22Rv1 (cell line): ENCODE measurements at regions not wholly inside any gene's neighbourhood (a gene's known extent, or its start where the extent isn't known, plus 50 kb on each side); places are given as distances from the start of the nearest gene placed in this dataset.

Experiments used
- H3K27ac ChIP-seq: fragments of 450-650 bp; 2 replicates; pipeline ENCODE4 v1.5.1; 2017
- CTCF ChIP-seq: fragments of 450-650 bp; IDR thresholded peaks from 2 replicates; pipeline ENCODE4 v1.5.1; 2017; ENCODE audit warnings: mild to moderate bottlenecking
- ZFX ChIP-seq: fragments of 450-650 bp; IDR thresholded peaks from 2 replicates; pipeline ENCODE4 v1.6.1; 2017; ENCODE audit warnings: antibody characterized with exemption, borderline replicate concordance

GRCh38 chr13:80894917-80895316 lies 554.0 kb upstream of the SPRY2 start:
- H3K27ac ChIP-seq, result no peak overlapping the region
- TF ChIP-seq ZFX (no peak), CTCF (no peak)

- TF ChIP-seq CTCF (no peak), ZFX (no peak)
- no peak overlapping the region for H3K27ac ChIP-seq
Measured at GRCh38 chr13:80889829-80890228, 548.9 kb upstream of the SPRY2 start.

GRCh38 chr13:80888390-80888789 lies 547.5 kb upstream of the SPRY2 start:
- no peak for TF ChIP-seq CTCF
- H3K27ac ChIP-seq, result no peak overlapping the region

- H3K27ac ChIP-seq, result no peak overlapping the region
- TF ChIP-seq ZFX (no peak), CTCF (no peak)
Measured at GRCh38 chr13:80884056-80884785, 543.3 kb upstream of the SPRY2 start.

GRCh38 chr13:80883545-80883944 lies 542.6 kb upstream of the SPRY2 start:
- H3K27ac ChIP-seq, result no peak overlapping the region
- TF ChIP-seq ZFX (no peak), CTCF (no peak)

GRCh38 chr13:80881942-80882445 lies 541.1 kb upstream of the SPRY2 start:
- TF ChIP-seq CTCF, result no peak
- 0 out of 2 replicates have a peak overlapping the region, but pooled peaks have one; percentile 4 for H3K27ac ChIP-seq

- no peak for TF ChIP-seq ZFX
- no peak for TF ChIP-seq CTCF
- 0 out of 2 replicates have a peak overlapping the region, but pooled peaks have one; percentile 4 for H3K27ac ChIP-seq
Measured at GRCh38 chr13:80881495-80881894, 540.6 kb upstream of the SPRY2 start.
